GM12873 (cell line): ENCODE measurements at regions not wholly inside any gene's neighbourhood (a gene's known extent, or its start where the extent isn't known, plus 50 kb on each side); places are given as distances from the start of the nearest gene placed in this dataset.

ENCODE experiments used
- TF ChIP-seq, protein P1 (sequence below): IDR thresholded peaks from 2 replicates; pipeline ENCODE4 v1.5.1; 2012; ENCODE audit warnings: low read depth, mild to moderate bottlenecking, moderate library complexity, low read length, control low read depth; ENCODE audit not compliant: insufficient read depth; ENCODE audit errors: missing control alignments

DNA sequence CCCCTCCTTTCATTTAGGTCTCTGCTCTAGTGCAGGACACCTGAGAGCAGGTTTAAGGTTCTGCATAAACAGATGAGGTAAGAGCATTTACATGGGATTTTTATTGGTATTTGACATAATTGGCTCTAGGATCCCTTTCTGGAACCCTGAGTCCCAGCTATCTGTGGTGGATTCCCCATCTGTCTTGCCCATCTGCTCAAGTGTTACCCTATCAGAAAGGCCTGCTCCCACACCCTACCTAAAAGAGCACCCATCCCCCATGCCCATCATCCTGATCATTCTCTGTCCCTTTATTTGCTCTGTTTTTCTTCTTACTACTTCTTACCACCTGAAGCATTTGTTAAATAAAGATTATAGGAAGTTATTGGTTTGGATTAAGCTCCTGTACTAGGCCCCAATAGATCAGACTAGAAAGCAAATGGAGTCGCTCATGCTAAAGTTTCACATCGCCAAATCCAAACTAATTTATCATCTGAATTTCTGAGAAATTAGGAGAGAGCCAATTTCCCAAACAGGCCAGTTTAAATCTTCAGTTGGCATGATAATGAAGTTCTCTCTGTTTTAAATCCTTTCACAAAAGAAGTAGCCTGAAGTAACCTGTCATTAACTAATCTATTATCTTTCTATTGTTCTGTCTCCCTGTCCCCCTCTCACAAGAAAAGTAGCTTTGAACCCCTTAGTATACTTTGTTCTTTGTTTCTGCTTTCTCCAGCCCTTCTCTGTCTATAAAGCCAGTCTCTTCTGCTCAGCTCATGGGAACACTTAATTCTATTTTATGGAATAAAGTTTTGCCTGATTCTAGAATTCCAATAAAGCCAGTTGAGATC is 178.6 kb downstream of the ZNF674 start:
- TF ChIP-seq, protein P1, sequence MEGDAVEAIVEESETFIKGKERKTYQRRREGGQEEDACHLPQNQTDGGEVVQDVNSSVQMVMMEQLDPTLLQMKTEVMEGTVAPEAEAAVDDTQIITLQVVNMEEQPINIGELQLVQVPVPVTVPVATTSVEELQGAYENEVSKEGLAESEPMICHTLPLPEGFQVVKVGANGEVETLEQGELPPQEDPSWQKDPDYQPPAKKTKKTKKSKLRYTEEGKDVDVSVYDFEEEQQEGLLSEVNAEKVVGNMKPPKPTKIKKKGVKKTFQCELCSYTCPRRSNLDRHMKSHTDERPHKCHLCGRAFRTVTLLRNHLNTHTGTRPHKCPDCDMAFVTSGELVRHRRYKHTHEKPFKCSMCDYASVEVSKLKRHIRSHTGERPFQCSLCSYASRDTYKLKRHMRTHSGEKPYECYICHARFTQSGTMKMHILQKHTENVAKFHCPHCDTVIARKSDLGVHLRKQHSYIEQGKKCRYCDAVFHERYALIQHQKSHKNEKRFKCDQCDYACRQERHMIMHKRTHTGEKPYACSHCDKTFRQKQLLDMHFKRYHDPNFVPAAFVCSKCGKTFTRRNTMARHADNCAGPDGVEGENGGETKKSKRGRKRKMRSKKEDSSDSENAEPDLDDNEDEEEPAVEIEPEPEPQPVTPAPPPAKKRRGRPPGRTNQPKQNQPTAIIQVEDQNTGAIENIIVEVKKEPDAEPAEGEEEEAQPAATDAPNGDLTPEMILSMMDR: no peak

DNA sequence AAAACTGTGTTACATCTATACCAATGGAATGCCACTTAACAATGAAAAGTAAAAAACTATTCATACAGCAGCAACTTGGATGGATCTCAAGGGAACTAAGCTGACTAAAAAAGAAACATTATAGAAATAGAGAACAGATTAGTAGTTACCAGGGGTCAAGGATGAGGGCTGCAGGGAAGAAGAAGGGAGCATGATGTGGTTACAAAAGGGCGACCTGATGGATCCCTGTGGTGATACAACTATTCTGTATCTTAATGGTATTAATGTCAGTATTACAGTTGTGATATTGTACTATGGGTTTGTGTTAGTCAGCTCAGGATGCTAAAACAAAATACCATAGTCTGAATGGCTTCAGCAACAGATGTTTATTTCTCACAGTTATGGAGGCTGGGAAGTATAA is 190.7 kb downstream of the ZNF674 start:
- TF ChIP-seq, protein P1: no peak

DNA sequence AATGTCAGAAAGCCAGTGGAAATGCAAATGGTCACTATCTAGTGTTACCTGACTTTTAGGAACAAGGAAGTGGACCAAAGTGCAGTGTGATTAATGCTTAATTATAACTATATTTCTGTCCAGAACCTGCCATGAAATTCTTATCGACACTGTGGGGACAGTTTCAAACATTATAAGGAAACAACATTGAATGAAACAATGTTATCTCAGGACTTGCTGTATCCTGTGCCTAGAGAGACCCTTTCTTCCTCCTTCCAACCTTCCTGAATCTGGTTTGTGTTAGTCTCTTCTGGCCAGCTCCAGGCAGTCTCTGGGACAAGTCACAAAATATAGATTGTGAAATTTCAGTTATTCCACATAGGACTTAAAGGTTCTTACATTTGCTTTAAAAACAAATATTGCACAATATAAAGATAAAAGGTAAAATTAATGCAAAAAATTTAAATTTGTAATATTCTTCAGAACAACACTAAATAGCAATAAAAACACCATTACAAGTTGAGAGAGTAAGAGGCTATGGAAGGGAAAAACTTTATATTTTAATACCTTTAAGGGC is 203.4 kb downstream of the ZNF674 start:
- TF ChIP-seq, protein P1: no peak

DNA sequence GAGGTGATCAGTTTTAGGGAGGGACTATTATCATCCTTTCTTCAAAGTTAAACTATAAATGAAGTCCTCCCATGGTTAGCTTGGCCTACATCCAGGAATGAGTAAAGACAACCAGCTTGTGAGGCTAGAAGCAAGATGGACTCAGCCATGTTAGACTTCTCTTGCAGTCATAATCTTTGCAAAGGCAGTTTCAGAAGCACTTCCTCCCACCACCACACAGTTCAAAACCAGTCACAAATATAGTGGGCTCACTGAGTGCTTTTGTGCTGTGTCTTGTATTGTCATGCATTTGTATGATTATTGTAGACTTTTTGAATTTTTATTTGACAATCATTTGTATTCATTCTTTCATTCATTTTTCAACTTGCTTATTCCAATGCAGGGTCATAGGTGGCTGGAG is 204.5 kb downstream of the ZNF674 start:
- TF ChIP-seq, protein P1: no peak

- TF ChIP-seq, protein P1: no peak
Measured at GRCh38 chrX:46333550-46333949, 211.7 kb downstream of the ZNF674 start.

DNA sequence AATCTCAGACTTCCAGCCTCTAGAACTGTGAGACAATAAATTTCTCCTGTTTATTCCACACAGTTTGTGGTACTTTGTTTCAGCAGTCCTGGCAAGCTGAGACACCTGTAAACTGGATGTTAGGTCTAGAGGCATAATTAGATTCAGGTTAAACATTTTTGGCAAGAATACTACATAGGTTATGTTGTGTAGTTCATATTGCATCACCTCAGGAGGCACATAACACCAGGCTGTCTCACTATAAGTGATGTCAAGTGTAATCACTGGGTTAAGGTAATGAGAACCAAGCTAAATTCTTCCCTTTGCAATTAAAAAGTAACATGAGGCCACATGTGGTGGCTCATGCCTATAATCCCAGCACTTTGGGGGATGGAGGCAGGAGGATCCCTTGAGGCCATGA is 214.2 kb downstream of the ZNF674 start:
- TF ChIP-seq, protein P1: no peak

- TF ChIP-seq, protein P1: no peak
Measured at GRCh38 chrX:46330513-46330912, 214.7 kb downstream of the ZNF674 start.
